Neuronal stem cell (in vitro differentiated cells): ENCODE measurements at regions not wholly inside any gene's neighbourhood (a gene's known extent, or its start where the extent isn't known, plus 50 kb on each side); places are given as distances from the start of the nearest gene placed in this dataset.

ENCODE experiments used
- DNase-seq: peaks from one replicate; pipeline ENCODE4 v3.0.0-alpha.2; 2013; ENCODE audit warnings: low spot score
- H2AFZ ChIP-seq: one replicate; pipeline ENCODE4 v1.6.1; 2013; ENCODE audit warnings: mild to moderate bottlenecking, low read length, inconsistent platforms
- H2AK5ac ChIP-seq: 2 replicates; pipeline ENCODE4 v1.6.1; 2013; ENCODE audit warnings: low read depth, mild to moderate bottlenecking, inconsistent platforms, low read length, moderate library complexity, mixed read lengths
- H2BK120ac ChIP-seq: 2 replicates; pipeline ENCODE4 v1.6.1; 2013; ENCODE audit warnings: low read depth, mild to moderate bottlenecking, inconsistent platforms, low read length, moderate library complexity, mixed read lengths
- H2BK12ac ChIP-seq: one replicate; pipeline ENCODE4 v1.6.1; 2013; ENCODE audit warnings: low read length, inconsistent platforms
- H2BK15ac ChIP-seq: 2 replicates; pipeline ENCODE4 v1.6.1; 2013; ENCODE audit warnings: mild to moderate bottlenecking, low read length, inconsistent platforms, mixed read lengths
- H2BK5ac ChIP-seq: one replicate; pipeline ENCODE4 v1.6.1; 2013; ENCODE audit warnings: inconsistent platforms, mild to moderate bottlenecking, low read length, moderate library complexity
- H3K14ac ChIP-seq: one replicate; pipeline ENCODE4 v1.6.1; 2013; ENCODE audit warnings: low read length, inconsistent platforms
- H3K18ac ChIP-seq: 2 replicates; pipeline ENCODE4 v1.6.1; 2013; ENCODE audit warnings: low read length, inconsistent platforms
- H3K23ac ChIP-seq: 2 replicates; pipeline ENCODE4 v1.6.1; 2013; ENCODE audit warnings: low read depth, mild to moderate bottlenecking, mixed read lengths, low read length, inconsistent platforms; ENCODE audit not compliant: poor library complexity
- H3K27ac ChIP-seq: replicated peaks from 3 replicates; pipeline ENCODE4 v1.5.1; 2013; ENCODE audit warnings: low read length, inconsistent platforms
- H3K27me3 ChIP-seq, 3 experiments: 2 replicates each; pipeline ENCODE4 v1.6.1; 2013; ENCODE audit warnings: low read length in 3 of 3, mild to moderate bottlenecking in 2 of 3, inconsistent platforms in 1 of 3, low read depth in 1 of 3, mixed read lengths in 1 of 3, moderate library complexity in 1 of 3; ENCODE audit not compliant: control insufficient read depth in 3 of 3, insufficient read depth in 3 of 3
- H3K36me3 ChIP-seq, 2 donors: replicated peaks in 1 of 2; 2 replicates each; pipeline ENCODE4 v1.6.1; 2013; ENCODE audit warnings: low read length in 2 of 2; ENCODE audit not compliant: control insufficient read depth in 2 of 2, insufficient read depth in 2 of 2
- H3K4ac ChIP-seq: 2 replicates; pipeline ENCODE4 v1.6.1; 2013; ENCODE audit warnings: inconsistent platforms, mild to moderate bottlenecking, low read length, moderate library complexity
- H3K4me1 ChIP-seq, 2 donors: 1 replicate in 1 of 2; 2 replicates in 1 of 2; pipeline ENCODE4 v1.6.1; 2013; ENCODE audit warnings: low read length in 2 of 2, low read depth in 1 of 2; ENCODE audit not compliant: control insufficient read depth in 2 of 2, insufficient read depth in 1 of 2
- H3K4me2 ChIP-seq: one replicate; pipeline ENCODE4 v1.6.1; 2013; ENCODE audit warnings: mild to moderate bottlenecking, low read length, inconsistent platforms; ENCODE audit not compliant: insufficient read depth, poor library complexity, severe bottlenecking
- H3K4me3 ChIP-seq, 2 donors: 2 replicates each; pipeline ENCODE4 v1.5.1; 2013; ENCODE audit warnings: low read length in 2 of 2, mild to moderate bottlenecking in 2 of 2, inconsistent platforms in 1 of 2, moderate library complexity in 1 of 2
- H3K79me1 ChIP-seq: one replicate; pipeline ENCODE4 v1.6.1; 2013; ENCODE audit warnings: low read depth, mild to moderate bottlenecking, inconsistent platforms, low read length, moderate library complexity
- H3K9ac ChIP-seq: one replicate; pipeline ENCODE4 v1.6.1; 2013; ENCODE audit warnings: mild to moderate bottlenecking, low read depth, low read length, inconsistent platforms; ENCODE audit not compliant: poor library complexity
- H3K9me3 ChIP-seq, 2 donors: replicated peaks in 1 of 2; 2 replicates each; pipeline versions ENCODE3 to v1.6.1; 2013; ENCODE audit warnings: low read length in 2 of 2, mild to moderate bottlenecking in 2 of 2, inconsistent platforms in 1 of 2, low read depth in 1 of 2, mixed read lengths in 1 of 2, moderate library complexity in 1 of 2; ENCODE audit not compliant: control insufficient read depth in 2 of 2, insufficient read depth in 1 of 2
- H4K8ac ChIP-seq: one replicate; pipeline ENCODE4 v1.6.1; 2013; ENCODE audit warnings: low read depth, mild to moderate bottlenecking, inconsistent platforms, low read length, moderate library complexity
- H4K91ac ChIP-seq: one replicate; pipeline ENCODE4 v1.6.1; 2013; ENCODE audit warnings: low read length, low read depth, mild to moderate bottlenecking, inconsistent platforms; ENCODE audit not compliant: poor library complexity
- WGBS, 2 donors: extraction: QIAGEN DNeasy Blood & Tissue Kit; methylation state at CpG; one replicate each; pipeline ENCODE4 v1.1.7; 2013; ENCODE audit warnings: missing lambda C conversion rate in 2 of 2, mixed read lengths in 1 of 2; ENCODE audit not compliant: insufficient read length in 2 of 2, insufficient replicate concordance in 1 of 2; ENCODE audit errors: extremely low coverage in 2 of 2; 5-methylcytosine and 5-hydroxymethylcytosine counted together

DNA sequence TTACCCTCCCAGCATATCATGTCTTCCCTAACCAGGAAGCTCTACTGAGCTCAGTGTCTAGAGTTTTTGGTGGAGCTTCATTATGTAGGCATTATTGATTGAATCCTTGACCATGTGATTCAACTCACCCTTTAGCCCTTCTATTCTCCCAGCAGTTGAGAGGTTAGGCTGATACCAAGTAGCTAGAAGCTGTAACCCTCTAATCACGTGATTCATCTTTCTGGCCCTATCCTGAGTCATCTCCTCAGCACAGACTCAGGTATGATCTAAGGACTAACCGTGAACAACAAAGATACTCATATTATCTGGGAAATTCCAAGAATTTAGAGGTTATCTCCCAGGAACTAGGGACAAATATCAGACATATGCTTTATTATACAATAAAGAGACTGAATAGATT is 625.5 kb downstream of the JRKL start:
- Histone ChIP-seq H4K91ac (no peak overlapping the region), H2BK12ac (no peak overlapping the region), H2BK120ac (no peak overlapping the region), H3K4ac (no peak overlapping the region), H3K4me3 (no peak overlapping the region), H3K9me3 (no peaks in the 10 kb centered on the region), H3K79me1 (no peaks in the 10 kb centered on the region), H3K4me1 (no peaks in the 10 kb centered on the region), H3K36me3 (no peaks in the 10 kb centered on the region), H3K4me2 (no peak overlapping the region), H3K18ac (no peak overlapping the region), H3K14ac (no peak overlapping the region), H2BK5ac (no peak overlapping the region), H2AK5ac (no peak overlapping the region), H4K8ac (no peak overlapping the region), H2AFZ (no peak overlapping the region), H3K9ac (no peak overlapping the region), H2BK15ac (no peak overlapping the region), H3K27me3 (no peaks in the 10 kb centered on the region), H3K27ac (no peak overlapping the region), H3K23ac (no peak overlapping the region)
- DNase-seq = no peak
- WGBS, 2 donors = no CpG with 5 or more reads among the region's 2 CpGs

DNA sequence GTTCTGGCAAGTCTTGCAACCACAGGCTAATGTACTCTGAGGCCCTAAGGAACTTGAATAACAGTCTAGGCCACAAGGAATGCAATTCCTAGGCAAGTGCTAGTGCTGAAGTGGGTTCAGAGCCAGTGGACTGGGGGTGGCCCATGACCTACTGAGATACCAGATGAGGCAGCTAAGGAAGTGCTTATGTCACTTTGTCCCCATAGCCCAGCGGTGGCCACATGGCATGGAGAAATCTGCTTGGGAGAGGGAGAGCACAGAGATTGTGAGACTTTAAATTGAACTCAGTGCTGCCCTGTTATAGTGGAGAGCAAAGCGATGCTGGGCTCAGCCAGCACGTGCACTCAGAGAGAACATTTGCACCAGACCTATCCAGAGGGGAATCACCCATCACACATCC is 629.5 kb downstream of the JRKL start:
- Histone ChIP-seq H2BK5ac (no peak overlapping the region), H2BK12ac (no peak overlapping the region), H4K91ac (no peak overlapping the region), H3K4ac (no peak overlapping the region), H2BK15ac (no peak overlapping the region), H3K79me1 (no peaks in the 10 kb centered on the region), H3K4me2 (no peak overlapping the region), H3K9me3 (no peaks in the 10 kb centered on the region), H3K9ac (no peak overlapping the region), H3K14ac (no peak overlapping the region), H3K4me1 (no peaks in the 10 kb centered on the region), H3K27ac (no peak overlapping the region), H2AK5ac (no peak overlapping the region), H4K8ac (no peak overlapping the region), H3K27me3 (no peaks in the 10 kb centered on the region), H2BK120ac (no peak overlapping the region), H2AFZ (no peak overlapping the region), H3K4me3 (no peak overlapping the region), H3K36me3 (no peaks in the 10 kb centered on the region), H3K18ac (no peak overlapping the region), H3K23ac (no peak overlapping the region)
- no peak for DNase-seq
- WGBS, 2 donors = no CpG with 5 or more reads among the region's 3 CpGs

DNA sequence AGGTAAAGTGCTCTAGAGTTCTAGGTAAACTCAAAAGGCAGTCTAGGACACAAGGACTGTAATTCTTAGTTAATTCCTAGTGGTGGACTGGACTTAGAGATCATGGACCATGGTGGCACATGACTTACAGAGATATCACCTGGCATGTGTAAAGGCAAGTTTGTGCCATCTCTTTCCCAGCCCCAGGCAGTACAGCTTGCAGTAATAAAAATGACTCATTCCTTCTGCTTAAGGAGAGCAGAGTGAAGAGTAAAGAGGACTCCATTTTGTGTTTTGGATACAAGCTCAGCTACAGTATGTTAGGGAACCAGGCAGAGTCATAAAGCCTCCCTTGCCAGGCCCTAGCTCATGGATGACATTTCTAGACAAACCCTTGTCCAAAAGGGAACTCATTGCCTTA is 629.9 kb downstream of the JRKL start:
- DNase-seq = no peak
- Histone ChIP-seq H3K9ac (no peak overlapping the region), H3K79me1 (no peaks in the 10 kb centered on the region), H3K4me1 (no peaks in the 10 kb centered on the region), H3K9me3 (no peaks in the 10 kb centered on the region), H3K36me3 (no peaks in the 10 kb centered on the region), H3K27me3 (no peaks in the 10 kb centered on the region), H3K23ac (no peak overlapping the region), H3K14ac (no peak overlapping the region), H4K91ac (no peak overlapping the region), H2BK5ac (no peak overlapping the region), H2BK12ac (no peak overlapping the region), H2AK5ac (no peak overlapping the region), H3K18ac (no peak overlapping the region), H3K4me2 (no peak overlapping the region), H4K8ac (no peak overlapping the region), H2BK15ac (no peak overlapping the region), H3K27ac (no peak overlapping the region), H3K4me3 (no peak overlapping the region), H2AFZ (no peak overlapping the region), H2BK120ac (no peak overlapping the region), H3K4ac (no peak overlapping the region)

GRCh38 chr11:97022955-97023354 is 633.1 kb downstream of the JRKL start:
- Histone ChIP-seq H2AFZ (no peak overlapping the region), H4K8ac (no peak overlapping the region), H2BK5ac (no peak overlapping the region), H2AK5ac (no peak overlapping the region), H4K91ac (no peak overlapping the region), H3K4ac (no peak overlapping the region), H3K23ac (no peak overlapping the region), H3K27ac (no peak overlapping the region), H3K36me3 (no peaks in the 10 kb centered on the region), H3K27me3 (no peaks in the 10 kb centered on the region), H2BK120ac (no peak overlapping the region), H2BK15ac (no peak overlapping the region), H3K14ac (no peak overlapping the region), H3K9ac (no peak overlapping the region), H3K4me3 (no peak overlapping the region), H2BK12ac (no peak overlapping the region), H3K4me2 (no peak overlapping the region), H3K9me3 (no peaks in the 10 kb centered on the region), H3K18ac (no peak overlapping the region), H3K79me1 (no peaks in the 10 kb centered on the region), H3K4me1 (no peaks in the 10 kb centered on the region)
- no peak for DNase-seq
- no CpG with 5 or more reads among the region's 2 CpGs for WGBS, 2 donors
